ENCODE measurements at regions not wholly inside any gene's neighbourhood (a gene's known extent, or its start where the extent isn't known, plus 50 kb on each side); places are given as distances from the start of the nearest gene placed in this dataset.
"Not testable (repeated sequence)": the region's sequence is repeated elsewhere in the genome, so short reads cannot be mapped to it uniquely, and the experiment has no call there.

- DNase-seq = no peak
Observed at GRCh38 chr20:48398506-48399449, 429.0 kb downstream of the PREX1 start.

- not testable (repeated sequence) for DNase-seq
Observed at GRCh38 chr20:48396981-48397861, 430.6 kb downstream of the PREX1 start.

GRCh38 chr20:48395816-48396546 lies 431.8 kb downstream of the PREX1 start:
- no peak for DNase-seq

GRCh38 chr20:48394415-48395081 lies 433.3 kb downstream of the PREX1 start:
- DNase-seq = no peak

- DNase-seq = no peak
Observed at GRCh38 chr20:48393737-48394314, 434.0 kb downstream of the PREX1 start.

- DNase-seq = no peak
Observed at GRCh38 chr20:48393311-48393685, 434.5 kb downstream of the PREX1 start.

- DNase-seq = no peak
Observed at GRCh38 chr20:48392407-48393310, 435.1 kb downstream of the PREX1 start.

- DNase-seq = no peak
Observed at GRCh38 chr20:48390981-48391380, 436.8 kb downstream of the PREX1 start.

- no peak for DNase-seq
Observed at GRCh38 chr20:48387675-48388074, 440.1 kb downstream of the PREX1 start.

GRCh38 chr20:48385527-48385926 lies 442.3 kb downstream of the PREX1 start:
- no peak for DNase-seq

- DNase-seq = no peak
Observed at GRCh38 chr20:48385114-48385513, 442.7 kb downstream of the PREX1 start.

GRCh38 chr20:48384147-48384818 lies 443.5 kb downstream of the PREX1 start:
- no peak for DNase-seq

- DNase-seq = no peak
Observed at GRCh38 chr20:48383252-48383651, 444.5 kb downstream of the PREX1 start.

GRCh38 chr20:48382304-48382703 lies 445.5 kb downstream of the PREX1 start:
- no peak for DNase-seq

- DNase-seq = no peak
Observed at GRCh38 chr20:48381353-48382120, 446.3 kb downstream of the PREX1 start.

GRCh38 chr20:48380661-48381060 lies 447.1 kb downstream of the PREX1 start:
- no peak for DNase-seq

- no peak for DNase-seq
Observed at GRCh38 chr20:48378976-48379675, 448.7 kb downstream of the PREX1 start.

GRCh38 chr20:48377940-48378339 lies 449.9 kb downstream of the PREX1 start:
- DNase-seq = no peak

GRCh38 chr20:48375804-48376203 lies 452.0 kb downstream of the PREX1 start:
- DNase-seq = no peak
